HFFc6 (cell line): ENCODE measurements at regions not wholly inside any gene's neighbourhood (a gene's known extent, or its start where the extent isn't known, plus 50 kb on each side); places are given as distances from the start of the nearest gene placed in this dataset.

ENCODE experiments used
- DNase-seq: peaks from one replicate; pipeline ENCODE4 v3.0.0-alpha.2; 2018
- H3K27ac Mint-ChIP-seq: 2 replicates; pipeline ENCODE4 v1.8.0; 2020; ENCODE audit warnings: mild to moderate bottlenecking, mixed read lengths
- H3K27me3 Mint-ChIP-seq: 2 replicates; pipeline ENCODE4 v1.8.0; 2021; ENCODE audit warnings: mild to moderate bottlenecking, moderate library complexity, mixed read lengths; ENCODE audit not compliant: insufficient read depth
- H3K36me3 Mint-ChIP-seq: 2 replicates; pipeline ENCODE4 v1.8.0; 2021; ENCODE audit warnings: low read depth, mixed read lengths
- H3K4me1 Mint-ChIP-seq: 2 replicates; pipeline ENCODE4 v1.8.0; 2020; ENCODE audit warnings: low read depth, mixed read lengths
- H3K4me3 Mint-ChIP-seq: 2 replicates; pipeline ENCODE4 v1.8.0; 2020; ENCODE audit warnings: mild to moderate bottlenecking, moderate library complexity, mixed read lengths
- H3K9me3 Mint-ChIP-seq: 2 replicates; pipeline ENCODE4 v1.8.0; 2020; ENCODE audit warnings: mild to moderate bottlenecking, mixed read lengths
- TF ChIP-seq, protein P1 (sequence below): fragments of 200-600 bp; sonication (generic); IDR thresholded peaks from 2 replicates; pipeline ENCODE4 v1.5.0; 2021; ENCODE audit warnings: antibody characterized with exemption, mild to moderate bottlenecking

DNA sequence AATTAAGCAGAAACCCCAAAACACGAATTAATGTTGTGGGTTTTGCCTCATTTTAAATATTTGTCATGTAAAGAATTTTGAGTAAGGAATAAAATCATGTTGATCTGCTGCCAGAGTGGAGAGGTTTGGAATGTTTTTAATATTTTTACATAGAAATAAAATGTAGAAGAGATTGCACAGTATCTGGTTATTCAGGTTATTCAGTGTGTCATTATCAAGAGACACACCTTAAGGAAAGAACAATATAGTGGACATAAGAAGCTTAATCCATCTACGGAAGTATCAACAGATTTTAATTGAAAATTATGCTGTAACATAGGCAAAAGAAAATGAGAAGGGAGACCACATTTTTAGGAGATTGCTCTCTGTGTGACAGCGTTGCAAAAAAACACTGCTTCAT lies 410.4 kb downstream of the MED10 start:
- H3K27ac Mint-ChIP-seq, result no peak overlapping the region
- no peak for DNase-seq
- no peaks in the 10 kb centered on the region for H3K4me1 Mint-ChIP-seq
- H3K4me3 Mint-ChIP-seq, result no peak overlapping the region
- TF ChIP-seq, protein P1, sequence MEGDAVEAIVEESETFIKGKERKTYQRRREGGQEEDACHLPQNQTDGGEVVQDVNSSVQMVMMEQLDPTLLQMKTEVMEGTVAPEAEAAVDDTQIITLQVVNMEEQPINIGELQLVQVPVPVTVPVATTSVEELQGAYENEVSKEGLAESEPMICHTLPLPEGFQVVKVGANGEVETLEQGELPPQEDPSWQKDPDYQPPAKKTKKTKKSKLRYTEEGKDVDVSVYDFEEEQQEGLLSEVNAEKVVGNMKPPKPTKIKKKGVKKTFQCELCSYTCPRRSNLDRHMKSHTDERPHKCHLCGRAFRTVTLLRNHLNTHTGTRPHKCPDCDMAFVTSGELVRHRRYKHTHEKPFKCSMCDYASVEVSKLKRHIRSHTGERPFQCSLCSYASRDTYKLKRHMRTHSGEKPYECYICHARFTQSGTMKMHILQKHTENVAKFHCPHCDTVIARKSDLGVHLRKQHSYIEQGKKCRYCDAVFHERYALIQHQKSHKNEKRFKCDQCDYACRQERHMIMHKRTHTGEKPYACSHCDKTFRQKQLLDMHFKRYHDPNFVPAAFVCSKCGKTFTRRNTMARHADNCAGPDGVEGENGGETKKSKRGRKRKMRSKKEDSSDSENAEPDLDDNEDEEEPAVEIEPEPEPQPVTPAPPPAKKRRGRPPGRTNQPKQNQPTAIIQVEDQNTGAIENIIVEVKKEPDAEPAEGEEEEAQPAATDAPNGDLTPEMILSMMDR, result no peak
- no peaks in the 10 kb centered on the region for H3K27me3 Mint-ChIP-seq
- H3K9me3 Mint-ChIP-seq, result peaks cover 50% of the 10 kb centered on the region
- H3K36me3 Mint-ChIP-seq, result peaks cover 4% of the 10 kb centered on the region; the same call in 1 of the 2 replicates

DNA sequence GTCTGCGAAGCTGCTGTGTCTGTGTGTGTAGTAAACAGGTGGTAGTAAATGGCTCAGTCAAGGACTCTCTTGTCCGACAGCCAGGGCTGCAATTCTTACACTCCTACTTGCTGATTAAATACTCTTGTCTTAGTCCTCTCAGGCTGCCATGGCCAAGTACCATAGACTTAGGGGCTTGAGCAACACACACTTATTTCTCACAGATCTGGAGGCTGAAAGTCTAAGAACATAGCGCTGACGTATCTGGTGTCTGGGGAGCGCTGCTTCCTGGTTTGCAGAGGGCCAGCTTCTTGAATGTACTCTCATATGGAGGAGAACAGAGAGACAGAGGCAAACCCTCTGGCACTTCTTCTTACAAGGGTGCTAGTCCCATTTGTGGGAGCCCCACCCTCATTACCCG lies 411.0 kb downstream of the MED10 start:
- no peak for DNase-seq
- no peaks in the 10 kb centered on the region for H3K4me1 Mint-ChIP-seq
- no peak overlapping the region for H3K4me3 Mint-ChIP-seq
- H3K36me3 Mint-ChIP-seq, result peaks cover 4% of the 10 kb centered on the region; the same call in 1 of the 2 replicates
- no peak overlapping the region for H3K27ac Mint-ChIP-seq
- peaks cover 46% of the 10 kb centered on the region for H3K9me3 Mint-ChIP-seq
- H3K27me3 Mint-ChIP-seq, result no peaks in the 10 kb centered on the region
- TF ChIP-seq, protein P1, result no peak

DNA sequence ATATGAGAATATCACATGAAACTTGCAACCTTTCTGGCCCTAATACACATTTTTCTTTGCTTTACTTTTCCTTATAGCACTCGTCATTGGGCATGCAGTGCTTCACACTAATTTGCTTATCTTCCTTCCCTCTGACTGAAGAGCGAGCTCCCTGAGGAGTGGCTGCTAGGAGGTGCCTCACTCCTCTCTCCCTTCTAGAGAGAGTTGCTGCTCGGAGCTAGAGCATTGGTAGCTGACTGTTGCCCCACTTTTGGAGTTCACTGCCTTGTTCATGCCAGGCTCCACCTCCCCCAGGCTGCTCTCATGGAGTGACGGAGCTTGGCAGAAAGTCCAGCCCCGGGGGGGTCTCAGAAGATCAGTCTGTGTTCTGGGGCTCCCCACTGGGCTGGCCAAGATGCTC lies 413.2 kb downstream of the MED10 start:
- no peaks in the 10 kb centered on the region for H3K4me1 Mint-ChIP-seq
- no peak for DNase-seq
- H3K36me3 Mint-ChIP-seq, result peaks cover 4% of the 10 kb centered on the region; the same call in 1 of the 2 replicates
- H3K27ac Mint-ChIP-seq, result no peak overlapping the region
- H3K27me3 Mint-ChIP-seq, result no peaks in the 10 kb centered on the region; the same call in 1 of the 2 replicates
- TF ChIP-seq, protein P1, result no peak
- H3K9me3 Mint-ChIP-seq, result peaks cover 50% of the 10 kb centered on the region
- no peak overlapping the region for H3K4me3 Mint-ChIP-seq

DNA sequence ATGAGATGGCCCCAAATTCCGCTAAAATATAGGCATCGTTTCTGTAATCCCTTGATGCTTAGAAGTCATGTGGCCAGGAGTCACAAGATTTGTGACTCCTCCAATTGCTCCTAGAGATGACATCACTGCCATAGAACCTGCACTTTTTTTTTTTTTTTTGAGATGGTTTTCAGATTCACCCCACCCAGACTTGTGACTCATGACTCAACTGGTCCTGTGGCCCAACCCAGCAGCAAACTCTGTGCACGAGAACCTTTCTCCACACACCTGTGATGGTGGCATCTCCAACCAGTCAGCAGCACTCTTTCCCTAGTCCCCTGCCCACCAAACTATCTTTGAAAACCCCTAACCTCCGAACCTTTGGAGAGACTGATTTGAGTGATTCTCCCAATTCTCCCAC lies 414.0 kb downstream of the MED10 start:
- Mint-ChIP-seq H3K27ac (no peak overlapping the region), H3K9me3 (peaks cover 43% of the 10 kb centered on the region), H3K27me3 (no peaks in the 10 kb centered on the region; the same call in 1 of the 2 replicates), H3K4me3 (no peak overlapping the region), H3K4me1 (no peaks in the 10 kb centered on the region), H3K36me3 (peaks cover 4% of the 10 kb centered on the region; the same call in 1 of the 2 replicates)
- DNase-seq, result no peak
- TF ChIP-seq, protein P1, result no peak

DNA sequence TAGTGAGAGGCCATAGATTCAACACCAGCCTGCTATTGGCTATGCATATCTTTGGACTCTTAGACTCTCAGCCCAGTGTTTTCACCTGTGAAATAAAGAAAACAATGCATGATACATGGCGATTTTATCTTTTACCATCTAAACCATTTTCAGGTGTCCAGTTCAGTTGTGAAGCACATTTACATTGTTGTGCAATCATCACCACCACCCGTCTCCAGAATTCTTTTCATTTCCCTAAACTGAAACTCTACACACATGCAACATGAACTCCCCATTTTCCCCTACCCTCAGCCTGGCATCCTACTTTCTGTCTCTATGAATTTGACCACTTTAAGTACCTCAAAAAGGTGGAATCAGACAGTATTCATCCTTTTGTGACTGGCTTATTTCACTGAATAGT lies 420.6 kb downstream of the MED10 start:
- Mint-ChIP-seq H3K27ac (no peak overlapping the region), H3K9me3 (peaks cover 52% of the 10 kb centered on the region), H3K27me3 (no peaks in the 10 kb centered on the region; the same call in none of the 2 replicates), H3K36me3 (no peaks in the 10 kb centered on the region), H3K4me1 (no peaks in the 10 kb centered on the region), H3K4me3 (no peak overlapping the region)
- TF ChIP-seq, protein P1, result no peak
- no peak for DNase-seq

DNA sequence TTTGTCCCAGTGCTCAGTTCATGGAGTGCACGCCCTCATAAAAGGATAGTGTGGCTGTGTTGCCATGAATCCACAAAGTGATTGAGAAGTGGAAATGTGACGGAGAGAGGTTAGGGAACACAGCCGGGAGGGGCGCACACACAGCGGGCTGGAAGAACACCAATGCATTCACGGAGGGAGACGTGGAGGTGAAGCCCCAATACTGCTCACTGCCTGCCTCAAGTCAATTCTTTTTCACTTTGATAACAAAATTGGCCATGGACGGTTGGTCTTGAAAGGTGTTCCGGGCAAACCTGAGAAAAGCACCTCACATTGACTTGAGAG lies 424.1 kb downstream of the MED10 start:
- TF ChIP-seq, protein P1, result no peak
- Mint-ChIP-seq H3K27ac (no peak overlapping the region), H3K36me3 (no peaks in the 10 kb centered on the region), H3K9me3 (peaks cover 57% of the 10 kb centered on the region), H3K4me1 (no peaks in the 10 kb centered on the region), H3K27me3 (no peaks in the 10 kb centered on the region; the same call in none of the 2 replicates), H3K4me3 (no peak overlapping the region)
- DNase-seq, result no peak
